ENCODE measurements at regions not wholly inside any gene's neighbourhood (a gene's known extent, or its start where the extent isn't known, plus 50 kb on each side); places are given as distances from the start of the nearest gene placed in this dataset.

DNA sequence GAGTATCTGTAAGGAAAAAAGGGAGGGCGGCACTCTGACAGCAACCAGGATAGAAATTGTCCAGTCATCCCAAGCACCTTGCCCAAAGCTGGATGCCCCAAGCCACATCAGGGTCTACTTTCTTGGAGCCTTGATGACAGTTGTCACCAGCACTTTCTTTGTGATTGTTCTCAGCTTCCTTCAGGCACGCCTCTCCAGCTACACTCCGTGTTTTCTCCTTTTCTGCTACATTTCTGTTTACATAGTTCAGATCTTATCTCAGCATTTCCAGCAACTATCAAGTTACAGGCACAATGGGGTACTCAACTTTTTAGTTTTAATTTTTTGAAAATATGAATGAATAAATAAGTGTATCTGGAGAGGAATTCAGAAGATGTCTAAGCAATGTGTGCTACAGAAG, 115.3 kb upstream of the CELF4 start:
- Histone ChIP-seq H3K36me3 (ENCODE audit: low read depth, low read length) (no peaks in the 10 kb centered on the region), H3K4me1 (ENCODE audit: insufficient read depth, low read length) (no peaks in the 10 kb centered on the region), H3K4me3 (ENCODE audit: low read length) (no peak overlapping the region), H3K27ac (ENCODE audit: low read length) (no peak overlapping the region), H3K27me3 (ENCODE audit: low read length) (no peaks in the 10 kb centered on the region), H3F3A (ENCODE audit: low read length, unreplicated experiment) (no peaks in the 10 kb centered on the region), H3K79me2 (ENCODE audit: low read length) (no peaks in the 10 kb centered on the region), H3K9me2 (replicated peaks; ENCODE audit: low read length) (no peaks in the 10 kb centered on the region), H4K20me1 (ENCODE audit: low read length) (no peaks in the 10 kb centered on the region), H3K9me3 (ENCODE audit: low read length) (no peaks in the 10 kb centered on the region), H3K4me2 (ENCODE audit: low read length) (no peak overlapping the region), H2AFZ (ENCODE audit: low read length) (no peak overlapping the region), H3K9ac (ENCODE audit: low read length) (no peak overlapping the region)
- ATAC-seq (no peak), DNase-seq (no peak)
- intact Hi-C loops (cut with micrococcal nuclease), result no loop called here
- no TSS peak for BruUV-seq (replicated peaks)
- ChIA-PET POLR2A (ENCODE audit: unreplicated experiment) (no interaction called here), CTCF (no interaction called here)
- TF ChIP-seq EZH2phosphoT487 (IDR thresholded peaks at IDR 0.05; ENCODE audit: borderline replicate concordance, low read length) (no peak), EZH2 (IDR thresholded peaks at IDR 0.05; ENCODE audit: low read length, unreplicated experiment) (no peak)
- TF ChIP-seq, protein P1, sequence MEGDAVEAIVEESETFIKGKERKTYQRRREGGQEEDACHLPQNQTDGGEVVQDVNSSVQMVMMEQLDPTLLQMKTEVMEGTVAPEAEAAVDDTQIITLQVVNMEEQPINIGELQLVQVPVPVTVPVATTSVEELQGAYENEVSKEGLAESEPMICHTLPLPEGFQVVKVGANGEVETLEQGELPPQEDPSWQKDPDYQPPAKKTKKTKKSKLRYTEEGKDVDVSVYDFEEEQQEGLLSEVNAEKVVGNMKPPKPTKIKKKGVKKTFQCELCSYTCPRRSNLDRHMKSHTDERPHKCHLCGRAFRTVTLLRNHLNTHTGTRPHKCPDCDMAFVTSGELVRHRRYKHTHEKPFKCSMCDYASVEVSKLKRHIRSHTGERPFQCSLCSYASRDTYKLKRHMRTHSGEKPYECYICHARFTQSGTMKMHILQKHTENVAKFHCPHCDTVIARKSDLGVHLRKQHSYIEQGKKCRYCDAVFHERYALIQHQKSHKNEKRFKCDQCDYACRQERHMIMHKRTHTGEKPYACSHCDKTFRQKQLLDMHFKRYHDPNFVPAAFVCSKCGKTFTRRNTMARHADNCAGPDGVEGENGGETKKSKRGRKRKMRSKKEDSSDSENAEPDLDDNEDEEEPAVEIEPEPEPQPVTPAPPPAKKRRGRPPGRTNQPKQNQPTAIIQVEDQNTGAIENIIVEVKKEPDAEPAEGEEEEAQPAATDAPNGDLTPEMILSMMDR (conservative IDR thresholded peaks at IDR 0.05; ENCODE audit: low read depth, low read length), result no peak

DNA sequence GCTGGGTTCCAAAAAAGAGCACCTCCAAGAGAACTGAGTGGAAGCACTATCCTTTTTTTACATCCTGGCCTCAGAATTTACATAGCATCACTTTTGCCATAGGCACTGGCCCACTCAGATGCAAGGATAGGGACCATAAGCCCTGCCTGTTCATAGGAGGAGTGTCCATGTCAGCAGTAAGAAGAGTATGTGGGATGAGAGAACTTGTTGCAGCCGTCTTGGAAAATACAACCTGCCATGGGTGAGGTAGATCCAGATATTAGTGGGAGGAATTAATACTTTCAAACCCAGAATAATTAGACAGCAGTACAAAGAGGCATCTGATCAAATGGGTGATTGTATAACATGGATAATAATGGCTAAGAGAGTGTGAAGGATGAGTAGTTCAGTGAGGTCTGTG, 110.7 kb upstream of the CELF4 start:
- Histone ChIP-seq H3K9ac (ENCODE audit: low read length) (no peak overlapping the region), H3K4me1 (ENCODE audit: insufficient read depth, low read length) (no peaks in the 10 kb centered on the region), H4K20me1 (ENCODE audit: low read length) (no peaks in the 10 kb centered on the region), H3F3A (ENCODE audit: low read length, unreplicated experiment) (no peaks in the 10 kb centered on the region), H3K9me3 (ENCODE audit: low read length) (no peaks in the 10 kb centered on the region), H3K27ac (ENCODE audit: low read length) (no peak overlapping the region), H3K27me3 (ENCODE audit: low read length) (no peaks in the 10 kb centered on the region), H3K4me2 (ENCODE audit: low read length) (no peak overlapping the region), H3K79me2 (ENCODE audit: low read length) (no peaks in the 10 kb centered on the region), H3K36me3 (ENCODE audit: low read depth, low read length) (no peaks in the 10 kb centered on the region), H3K4me3 (ENCODE audit: low read length) (no peak overlapping the region), H3K9me2 (replicated peaks; ENCODE audit: low read length) (no peaks in the 10 kb centered on the region), H2AFZ (ENCODE audit: low read length) (no peak overlapping the region)
- BruUV-seq (replicated peaks), result no TSS peak
- ChIA-PET POLR2A (ENCODE audit: unreplicated experiment) (no interaction called here), CTCF (no interaction called here)
- DNase-seq (no peak), ATAC-seq (no peak)
- TF ChIP-seq EZH2 (IDR thresholded peaks at IDR 0.05; ENCODE audit: low read length, unreplicated experiment) (no peak), EZH2phosphoT487 (IDR thresholded peaks at IDR 0.05; ENCODE audit: borderline replicate concordance, low read length) (no peak)
- TF ChIP-seq, protein P1 (conservative IDR thresholded peaks at IDR 0.05; ENCODE audit: low read depth, low read length), result no peak
- intact Hi-C loops (cut with micrococcal nuclease), result no loop called here

DNA sequence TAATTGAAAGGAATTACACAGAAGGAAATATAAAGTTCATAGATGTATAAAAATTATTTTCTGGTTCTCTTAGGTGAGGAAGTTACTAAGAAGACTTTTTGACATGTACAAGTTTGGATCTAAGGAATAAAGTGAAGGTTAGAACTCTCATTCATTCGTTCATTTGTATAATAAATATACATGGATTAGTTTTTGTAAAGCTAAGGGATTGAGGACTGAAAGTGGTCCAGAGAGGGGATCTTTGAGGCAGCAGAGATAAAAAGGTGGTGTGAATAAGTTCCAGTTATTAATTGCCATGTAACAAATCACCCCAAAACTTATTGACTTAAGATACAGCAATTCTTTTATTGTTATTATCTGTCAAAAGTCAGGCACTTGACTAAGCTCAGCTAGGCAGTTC, 110.1 kb upstream of the CELF4 start:
- intact Hi-C loops (cut with micrococcal nuclease), result no loop called here
- Histone ChIP-seq H3K4me1 (ENCODE audit: insufficient read depth, low read length) (no peaks in the 10 kb centered on the region), H3K27me3 (ENCODE audit: low read length) (no peaks in the 10 kb centered on the region), H3K36me3 (ENCODE audit: low read depth, low read length) (no peaks in the 10 kb centered on the region), H3K9me3 (ENCODE audit: low read length) (no peaks in the 10 kb centered on the region), H2AFZ (ENCODE audit: low read length) (no peak overlapping the region), H3K79me2 (ENCODE audit: low read length) (no peaks in the 10 kb centered on the region), H3F3A (ENCODE audit: low read length, unreplicated experiment) (no peaks in the 10 kb centered on the region), H3K4me2 (ENCODE audit: low read length) (no peak overlapping the region), H3K9ac (ENCODE audit: low read length) (no peak overlapping the region), H4K20me1 (ENCODE audit: low read length) (no peaks in the 10 kb centered on the region), H3K9me2 (replicated peaks; ENCODE audit: low read length) (no peaks in the 10 kb centered on the region), H3K4me3 (ENCODE audit: low read length) (no peak overlapping the region), H3K27ac (ENCODE audit: low read length) (no peak overlapping the region)
- no peak for TF ChIP-seq EZH2phosphoT487 (IDR thresholded peaks at IDR 0.05; ENCODE audit: borderline replicate concordance, low read length)
- TF ChIP-seq EZH2 (IDR thresholded peaks at IDR 0.05; ENCODE audit: low read length, unreplicated experiment), result no peak
- TF ChIP-seq, protein P1 (conservative IDR thresholded peaks at IDR 0.05; ENCODE audit: low read depth, low read length), result no peak
- CTCF ChIA-PET, result no interaction called here
- POLR2A ChIA-PET (ENCODE audit: unreplicated experiment), result no interaction called here
- DNase-seq (no peak), ATAC-seq (no peak)
- BruUV-seq (replicated peaks), result no TSS peak
